ENCODE measurements at regions not wholly inside any gene's neighbourhood (a gene's known extent, or its start where the extent isn't known, plus 50 kb on each side); places are given as distances from the start of the nearest gene placed in this dataset.
"Not testable (repeated sequence)": the region's sequence is repeated elsewhere in the genome, so short reads cannot be mapped to it uniquely, and the experiment has no call there.

GRCh38 chr5:28823231-28823630, 1784.8 kb upstream of the CDH9 start:
- no peak overlapping the region for H3K4me3 ChIP-seq (ENCODE audit: control insufficient read depth, low read depth, low read length)
- TF ChIP-seq CTCF (IDR thresholded peaks at IDR 0.05; ENCODE audit: control insufficient read depth, insufficient read depth, low read depth, low read length, missing control alignments) = no peak
- no peak for DNase-seq (ENCODE audit: low read depth)

GRCh38 chr5:28822071-28822470, 1783.7 kb upstream of the CDH9 start:
- DNase-seq (ENCODE audit: low read depth) = no peak
- no peak for TF ChIP-seq CTCF (IDR thresholded peaks at IDR 0.05; ENCODE audit: control insufficient read depth, insufficient read depth, low read depth, low read length, missing control alignments)
- no peak overlapping the region for H3K4me3 ChIP-seq (ENCODE audit: control insufficient read depth, low read depth, low read length)

DNA sequence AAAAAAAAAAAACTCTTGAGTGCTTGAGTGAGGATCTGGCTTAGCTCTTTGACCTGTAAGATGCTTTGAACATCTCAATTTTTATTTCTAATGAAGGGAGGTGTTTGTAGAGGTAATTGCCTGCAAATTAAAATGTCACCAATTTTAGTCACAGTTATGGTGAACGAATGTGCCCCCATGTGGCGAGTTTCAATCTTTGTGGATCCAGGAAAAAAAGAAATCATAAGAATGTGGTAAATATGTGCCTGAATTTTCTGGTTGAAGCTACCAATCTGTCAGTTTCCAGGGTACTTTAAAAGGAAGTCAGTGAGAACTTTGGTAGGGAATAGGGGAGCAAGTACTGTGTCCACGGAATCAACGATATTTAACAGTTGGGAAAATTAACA, 1772.4 kb upstream of the CDH9 start:
- H3K4me3 ChIP-seq (ENCODE audit: control insufficient read depth, low read depth, low read length) = no peak overlapping the region
- no peak for DNase-seq (ENCODE audit: low read depth)
- TF ChIP-seq CTCF (IDR thresholded peaks at IDR 0.05; ENCODE audit: control insufficient read depth, insufficient read depth, low read depth, low read length, missing control alignments) = no peak

- TF ChIP-seq CTCF (IDR thresholded peaks at IDR 0.05; ENCODE audit: control insufficient read depth, insufficient read depth, low read depth, low read length, missing control alignments) = no peak
- H3K4me3 ChIP-seq (ENCODE audit: control insufficient read depth, low read depth, low read length) = no peak overlapping the region
- DNase-seq (ENCODE audit: low read depth) = no peak
These were observed 1771.7 kb upstream of the CDH9 start for GRCh38 chr5:28809811-28810750.

DNA sequence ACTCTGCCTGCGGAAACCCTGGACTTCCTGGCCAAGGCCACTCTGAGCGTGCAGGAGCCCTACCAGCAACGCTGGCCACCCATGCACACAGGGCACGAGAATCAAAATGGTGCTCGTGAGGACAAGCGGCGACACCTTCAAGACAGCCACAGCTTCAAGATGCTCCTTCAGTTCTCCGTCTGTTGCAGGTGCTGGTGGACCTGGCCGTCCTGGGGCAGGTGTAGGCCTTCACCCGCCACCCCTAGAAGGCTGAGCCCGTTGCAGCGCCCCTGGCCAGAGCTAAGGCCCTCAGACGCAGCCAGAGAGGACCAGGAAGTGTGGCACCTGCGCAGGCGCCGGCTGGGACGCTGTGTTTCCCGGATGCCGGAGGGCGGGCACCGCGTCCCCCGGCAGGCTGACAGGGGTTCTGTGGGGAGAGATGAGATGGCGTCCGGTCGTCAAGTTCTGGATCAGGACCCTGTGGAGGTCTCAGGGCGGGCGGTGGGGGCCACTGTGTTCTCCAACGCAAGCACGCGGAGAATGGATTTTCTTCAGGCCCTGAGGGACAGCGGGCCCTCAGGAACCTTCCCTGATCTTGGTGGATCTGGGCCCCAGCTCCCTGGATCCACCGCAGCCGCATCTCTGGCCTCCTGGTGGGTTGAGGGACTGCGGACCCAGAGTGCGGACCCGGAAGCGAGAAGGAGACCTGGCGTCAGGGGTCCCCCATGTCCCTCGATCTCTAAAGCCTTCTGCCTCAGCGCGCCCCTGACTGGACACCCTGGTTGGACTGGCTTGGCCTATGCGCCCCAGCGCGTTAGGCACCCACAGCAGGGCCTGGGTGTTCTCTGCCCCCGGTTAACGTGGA, 1770.8 kb upstream of the CDH9 start:
- no peak overlapping the region for H3K4me3 ChIP-seq (ENCODE audit: control insufficient read depth, low read depth, low read length)
- DNase-seq (ENCODE audit: low read depth) = no peak
- no peak for TF ChIP-seq CTCF (IDR thresholded peaks at IDR 0.05; ENCODE audit: control insufficient read depth, insufficient read depth, low read depth, low read length, missing control alignments)

GRCh38 chr5:28807195-28807729, 1768.9 kb upstream of the CDH9 start:
- no peak for DNase-seq (ENCODE audit: low read depth)
- TF ChIP-seq CTCF (IDR thresholded peaks at IDR 0.05; ENCODE audit: control insufficient read depth, insufficient read depth, low read depth, low read length, missing control alignments) = no peak
- no peak overlapping the region for H3K4me3 ChIP-seq (ENCODE audit: control insufficient read depth, low read depth, low read length)

DNA sequence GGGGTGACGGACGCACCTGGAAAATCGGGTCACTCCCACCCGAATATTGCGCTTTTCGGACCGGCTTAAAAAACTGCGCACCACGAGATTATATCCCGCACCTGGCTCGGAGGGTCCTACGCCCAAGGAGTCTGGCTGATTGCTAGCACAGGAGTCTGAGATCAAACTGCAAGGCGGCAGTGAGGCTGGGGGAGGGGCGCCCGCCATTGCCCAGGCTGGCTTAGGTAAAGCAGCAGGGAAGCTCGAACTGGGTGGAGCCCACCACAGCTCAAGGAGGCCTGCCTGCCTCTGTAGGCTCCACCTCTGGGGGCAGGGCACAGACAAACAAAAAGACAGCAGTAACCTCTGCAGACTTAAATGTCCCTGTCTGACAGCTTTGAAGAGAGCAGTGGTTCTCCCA, 1760.6 kb upstream of the CDH9 start:
- H3K4me3 ChIP-seq (ENCODE audit: control insufficient read depth, low read depth, low read length) = not testable (repeated sequence)

More for the DNA sequence above, 1760.6 kb upstream of the CDH9 start:
- not testable (repeated sequence) for DNase-seq (ENCODE audit: low read depth)

Measured in AG09309 (cell line).